Lung (tissue), 11 donors: ENCODE measurements at regions not wholly inside any gene's neighbourhood (a gene's known extent, or its start where the extent isn't known, plus 50 kb on each side); places are given as distances from the start of the nearest gene placed in this dataset.
"Not testable (repeated sequence)": the region's sequence is repeated elsewhere in the genome, so short reads cannot be mapped to it uniquely, and the experiment has no call there.

ENCODE experiments used
- ATAC-seq: fragments of 200-7000 bp; cut with Tn5 transposase; one replicate; pipeline ENCODE4 v1.9.1; 2020; ENCODE audit warnings: moderate number of reproducible peaks; ENCODE audit not compliant: insufficient read depth, low FRiP score
- DNase-seq, 3 donors: peaks; one replicate each; pipeline ENCODE4 v3.0.0-alpha.2; 2013 to 2017
- H3K27ac ChIP-seq, 2 donors: one replicate each; pipeline ENCODE4 v1.5.1; 2013; ENCODE audit warnings: mild to moderate bottlenecking in 2 of 2, moderate library complexity in 2 of 2, control low read depth in 1 of 2, inconsistent platforms in 1 of 2, low read depth in 1 of 2, low read length in 1 of 2
- H3K27me3 ChIP-seq, 3 donors: one replicate each; pipeline ENCODE4 v1.5.1; 2013; ENCODE audit warnings: low read length in 2 of 3; ENCODE audit not compliant: control insufficient read depth in 3 of 3, insufficient read depth in 3 of 3
- H3K36me3 ChIP-seq, 4 donors: one replicate each; pipeline ENCODE4 v1.5.1; 2013; ENCODE audit warnings: low read length in 4 of 4, mild to moderate bottlenecking in 1 of 4, moderate library complexity in 1 of 4; ENCODE audit not compliant: control insufficient read depth in 4 of 4, insufficient read depth in 4 of 4
- H3K4me1 ChIP-seq, 5 donors: one replicate each; pipeline ENCODE4 v1.5.1; 2013; ENCODE audit warnings: low read length in 5 of 5, mild to moderate bottlenecking in 2 of 5, moderate library complexity in 1 of 5; ENCODE audit not compliant: control insufficient read depth in 5 of 5, insufficient read depth in 5 of 5
- H3K4me3 ChIP-seq: one replicate; pipeline ENCODE4 v1.5.1; 2013; ENCODE audit warnings: mild to moderate bottlenecking, control low read depth, moderate library complexity
- H3K9ac ChIP-seq, 2 donors: one replicate each; pipeline ENCODE4 v1.5.1; 2013; ENCODE audit warnings: low read length in 2 of 2, control low read depth in 1 of 2; ENCODE audit not compliant: insufficient read depth in 1 of 2
- H3K9me3 ChIP-seq, 4 donors: one replicate each; pipeline ENCODE4 v1.5.1; 2013; ENCODE audit warnings: low read length in 3 of 4, mild to moderate bottlenecking in 1 of 4, moderate library complexity in 1 of 4; ENCODE audit not compliant: control insufficient read depth in 4 of 4, insufficient read depth in 3 of 4
- CTCF ChIP-seq: IDR thresholded peaks from 2 replicates; pipeline ENCODE4 v1.5.1; 2012; ENCODE audit warnings: mild to moderate bottlenecking; ENCODE audit errors: control extremely low read depth, extremely low read depth
- WGBS, 2 donors: extraction: QIAGEN DNeasy Blood & Tissue Kit; methylation state at CpG; one replicate each; pipeline ENCODE4 v1.1.7; 2013; 5-methylcytosine and 5-hydroxymethylcytosine counted together
- donor health status: control.
- donor health status: control.
- donor health status: Bipolar disorder and iron deficiency.
- donor health status: healthy.
- donor health status: DM: yes; HTN: yes; CAD: no.

GRCh38 chr7:3159445-3159844 is 115.8 kb upstream of the CARD11 start:
- no peaks in the 10 kb centered on the region for H3K27me3 ChIP-seq
- H3K9me3 ChIP-seq = peaks cover 0 to 3% (median 1%) of the 10 kb centered on the region in 4 donors
- no peak for TF ChIP-seq CTCF
- DNase-seq = peak in 1 of 3 donors; percentile 40
- no peak for ATAC-seq
- no peak overlapping the region for H3K27ac ChIP-seq
- WGBS, 2 donors = 58 to 67% methylated on average over 3 of the region's 3 CpGs
- no peak overlapping the region for H3K4me3 ChIP-seq
- H3K9ac ChIP-seq = no peak overlapping the region
- H3K4me1 ChIP-seq = no peaks in the 10 kb centered on the region
- H3K36me3 ChIP-seq = no peaks in the 10 kb centered on the region

- not testable (repeated sequence) for H3K27me3 ChIP-seq, H3K9me3 ChIP-seq, ATAC-seq, H3K4me1 ChIP-seq, H3K9ac ChIP-seq, DNase-seq, H3K27ac ChIP-seq, H3K36me3 ChIP-seq, H3K4me3 ChIP-seq
- 80 to 86% methylated on average over 5 of the region's 5 CpGs for WGBS, 2 donors
These were observed 116.3 kb upstream of the CARD11 start for GRCh38 chr7:3159926-3160325.

- H3K27ac ChIP-seq = no peak overlapping the region
- H3K4me3 ChIP-seq = no peak overlapping the region
- 62 to 72% methylated on average over 2 of the region's 2 CpGs for WGBS, 2 donors
- no peaks in the 10 kb centered on the region for H3K4me1 ChIP-seq
- TF ChIP-seq CTCF = no peak
- DNase-seq (no peak), ATAC-seq (no peak)
- H3K27me3 ChIP-seq = no peaks in the 10 kb centered on the region
- no peaks in the 10 kb centered on the region for H3K36me3 ChIP-seq
- H3K9ac ChIP-seq = no peak overlapping the region
- peaks cover 0 to 3% (median 0%) of the 10 kb centered on the region in 4 donors for H3K9me3 ChIP-seq
These were observed 118.6 kb upstream of the CARD11 start for GRCh38 chr7:3162289-3162688.

DNA sequence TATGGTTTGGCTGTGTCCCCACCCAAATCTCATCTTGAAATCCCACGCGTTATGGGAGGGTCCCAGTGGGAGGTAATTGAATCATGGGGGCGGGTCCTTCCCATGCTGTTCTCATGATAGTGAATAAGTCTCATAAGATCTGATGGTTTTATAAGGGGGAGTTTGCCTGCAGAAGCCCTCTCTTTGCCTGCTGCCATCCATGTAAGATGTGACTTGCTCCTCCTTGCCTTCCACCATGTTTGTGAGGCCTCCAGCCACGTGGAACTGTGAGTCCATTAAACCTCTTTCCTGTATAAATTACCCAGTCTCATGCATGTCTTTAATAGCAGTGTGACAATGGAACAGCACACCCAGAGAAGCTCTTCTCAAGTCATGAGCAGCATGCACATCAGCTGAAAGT is 119.1 kb upstream of the CARD11 start:
- not testable (repeated sequence) for H3K4me3 ChIP-seq, H3K27me3 ChIP-seq, H3K36me3 ChIP-seq, H3K27ac ChIP-seq, H3K4me1 ChIP-seq, H3K9me3 ChIP-seq, H3K9ac ChIP-seq, ATAC-seq, DNase-seq
- WGBS, 2 donors = 70 to 82% methylated on average over 4 of the region's 4 CpGs

- H3K4me3 ChIP-seq = no peak overlapping the region
- H3K9me3 ChIP-seq = peaks cover 0 to 3% (median 0%) of the 10 kb centered on the region in 4 donors
- no peaks in the 10 kb centered on the region for H3K4me1 ChIP-seq
- no peaks in the 10 kb centered on the region for H3K36me3 ChIP-seq
- peak in 1 of 3 donors; percentile 18 for DNase-seq
- H3K27me3 ChIP-seq = no peaks in the 10 kb centered on the region
- no peak for TF ChIP-seq CTCF
- no peak for ATAC-seq
- H3K9ac ChIP-seq = no peak overlapping the region
- WGBS, 2 donors = 43 to 59% methylated on average over 10 of the region's 10 CpGs
- H3K27ac ChIP-seq = no peak overlapping the region
These were observed 120.7 kb upstream of the CARD11 start for GRCh38 chr7:3164380-3164792.
